GM18519 (cell line): ENCODE measurements at regions not wholly inside any gene's neighbourhood (a gene's known extent, or its start where the extent isn't known, plus 50 kb on each side); places are given as distances from the start of the nearest gene placed in this dataset.
"Not testable (repeated sequence)": the region's sequence is repeated elsewhere in the genome, so short reads cannot be mapped to it uniquely, and the experiment has no call there.

Experiments used
- ATAC-seq: cut with Tn5 transposase; IDR thresholded peaks from one replicate; pipeline ENCODE4 v1.9.1; 2021; ENCODE audit warnings: mild to moderate bottlenecking, moderate library complexity; ENCODE audit not compliant: unreplicated experiment, low FRiP score

- ATAC-seq: no peak
These were observed 148.1 kb upstream of the TRPC7 start for GRCh38 chr5:136513430-136513829.

- ATAC-seq: no peak
These were observed 145.7 kb upstream of the TRPC7 start for GRCh38 chr5:136511046-136511445.

GRCh38 chr5:136510481-136510880 lies 145.1 kb upstream of the TRPC7 start:
- no peak for ATAC-seq

GRCh38 chr5:136506131-136506530 lies 140.8 kb upstream of the TRPC7 start:
- no peak for ATAC-seq

- no peak for ATAC-seq
These were observed 135.8 kb upstream of the TRPC7 start for GRCh38 chr5:136501133-136501532.

- ATAC-seq: no peak
These were observed 127.2 kb upstream of the TRPC7 start for GRCh38 chr5:136492587-136492986.

- ATAC-seq: no peak
These were observed 126.5 kb upstream of the TRPC7 start for GRCh38 chr5:136491806-136492205.

GRCh38 chr5:136484808-136485325 lies 119.5 kb upstream of the TRPC7 start:
- no peak for ATAC-seq

- ATAC-seq: no peak
These were observed 116.9 kb upstream of the TRPC7 start for GRCh38 chr5:136482206-136482605.

- no peak for ATAC-seq
These were observed 109.1 kb upstream of the TRPC7 start for GRCh38 chr5:136474466-136474865.

- no peak for ATAC-seq
These were observed 102.3 kb upstream of the TRPC7 start for GRCh38 chr5:136467632-136468031.

- no peak for ATAC-seq
These were observed 100.7 kb upstream of the TRPC7 start for GRCh38 chr5:136466041-136466415.

- no peak for ATAC-seq
These were observed 93.1 kb upstream of the TRPC7 start for GRCh38 chr5:136458481-136458880.

- ATAC-seq: no peak
These were observed 92.2 kb upstream of the TRPC7 start for GRCh38 chr5:136457390-136458013.

- ATAC-seq: no peak
These were observed 90.1 kb upstream of the TRPC7 start for GRCh38 chr5:136455409-136455808.

- ATAC-seq: no peak
These were observed 88.8 kb upstream of the TRPC7 start for GRCh38 chr5:136453986-136454758.

GRCh38 chr5:136453199-136453598 lies 87.9 kb upstream of the TRPC7 start:
- ATAC-seq: no peak

- not testable (repeated sequence) for ATAC-seq
These were observed 82.2 kb upstream of the TRPC7 start for GRCh38 chr5:136447576-136447975.

GRCh38 chr5:136446565-136446964 lies 81.2 kb upstream of the TRPC7 start:
- ATAC-seq: no peak

GRCh38 chr5:136444099-136444498 lies 78.8 kb upstream of the TRPC7 start:
- ATAC-seq: not testable (repeated sequence)

- ATAC-seq: no peak
These were observed 74.0 kb upstream of the TRPC7 start for GRCh38 chr5:136439367-136439766.

- ATAC-seq: no peak
These were observed 70.7 kb upstream of the TRPC7 start for GRCh38 chr5:136435946-136436543.
